Thyroid gland (tissue), 4 donors: ENCODE measurements at regions not wholly inside any gene's neighbourhood (a gene's known extent, or its start where the extent isn't known, plus 50 kb on each side); places are given as distances from the start of the nearest gene placed in this dataset.

Experiments
- CTCF ChIP-seq, 6 experiments: fragments of 200-600 bp in 3 of 6; fragments of 450-650 bp in 3 of 6; sonication (generic) in 3 of 6; IDR thresholded peaks; one replicate each; pipeline ENCODE4 v1.5.1; 2016 to 2019; ENCODE audit warnings: antibody characterized with exemption in 6 of 6, mild to moderate bottlenecking in 2 of 6, inconsistent platforms in 1 of 6, moderate library complexity in 1 of 6
- POLR2A ChIP-seq, 2 donors: fragments of 450-650 bp; IDR thresholded peaks; one replicate each; pipeline ENCODE4 v1.6.1; 2017; ENCODE audit warnings: antibody characterized with exemption in 2 of 2, mild to moderate bottlenecking in 2 of 2, moderate library complexity in 1 of 2

DNA sequence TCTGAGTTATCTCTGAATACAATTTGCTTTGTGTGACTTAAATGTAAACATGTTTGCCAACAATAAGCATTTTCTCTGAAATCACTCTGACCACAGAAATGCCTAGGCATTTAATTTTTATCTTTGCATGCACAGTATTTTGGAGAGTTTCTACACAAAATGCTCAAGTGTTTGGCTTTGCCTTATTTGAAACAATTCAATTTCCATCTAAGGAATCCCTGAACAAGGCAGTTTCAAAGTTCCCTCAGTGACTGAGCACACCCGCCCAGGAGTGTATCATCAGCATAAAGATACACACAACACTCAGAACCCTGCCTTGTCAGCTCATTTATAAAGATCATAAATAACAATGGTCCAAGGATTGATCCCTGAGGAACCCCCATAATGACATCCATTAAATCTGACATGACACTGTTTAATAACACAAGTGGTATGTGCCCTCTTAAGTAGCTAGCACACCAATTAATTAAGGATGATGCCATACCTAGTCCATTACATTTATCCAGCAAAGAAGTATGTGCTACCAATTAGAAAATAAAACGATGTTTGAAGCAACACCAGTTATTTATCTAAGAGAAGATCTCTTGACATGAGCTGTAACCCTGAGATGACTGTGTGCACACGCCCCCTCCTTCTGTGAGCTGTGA lies 585.8 kb downstream of the ADGRL2 start:
- TF ChIP-seq CTCF (IDR thresholded peaks at IDR 0.05), result no peak
- TF ChIP-seq POLR2A (IDR thresholded peaks at IDR 0.05), result no peak
